ENCODE measurements at regions not wholly inside any gene's neighbourhood (a gene's known extent, or its start where the extent isn't known, plus 50 kb on each side); places are given as distances from the start of the nearest gene placed in this dataset.

DNA sequence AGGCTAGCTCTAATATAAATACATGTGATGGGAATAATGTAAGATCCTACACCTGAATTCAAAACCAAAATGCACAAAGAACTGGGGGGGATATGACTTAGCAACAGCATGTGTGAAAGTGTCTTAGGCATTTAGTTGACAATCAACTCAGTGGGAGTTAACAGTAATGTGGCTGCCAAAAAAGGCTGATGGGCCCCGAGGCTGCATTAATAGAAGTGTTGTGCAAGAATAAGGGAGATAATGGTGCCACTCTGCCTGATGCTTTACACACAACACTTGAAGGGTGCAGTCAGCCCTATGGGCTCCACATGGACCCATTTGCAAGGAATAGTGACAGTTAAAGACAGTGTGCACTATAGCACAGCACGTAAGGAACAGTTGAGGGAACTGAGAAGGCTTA is 649.4 kb upstream of the ZEB2 start:
- no peaks in the 10 kb centered on the region for H3K36me3 Mint-ChIP-seq
- H3K4me1 Mint-ChIP-seq = peaks cover 14% of the 10 kb centered on the region
- no peaks in the 10 kb centered on the region for H3K27me3 Mint-ChIP-seq (ENCODE audit: low read depth)
- no peak overlapping the region for H3K4me3 Mint-ChIP-seq
- no peak for DNase-seq (ENCODE audit: low spot score in 2 of 2, unreplicated experiment in 2 of 2)
- no peak overlapping the region for H3K27ac Mint-ChIP-seq
- TF ChIP-seq, protein P1, sequence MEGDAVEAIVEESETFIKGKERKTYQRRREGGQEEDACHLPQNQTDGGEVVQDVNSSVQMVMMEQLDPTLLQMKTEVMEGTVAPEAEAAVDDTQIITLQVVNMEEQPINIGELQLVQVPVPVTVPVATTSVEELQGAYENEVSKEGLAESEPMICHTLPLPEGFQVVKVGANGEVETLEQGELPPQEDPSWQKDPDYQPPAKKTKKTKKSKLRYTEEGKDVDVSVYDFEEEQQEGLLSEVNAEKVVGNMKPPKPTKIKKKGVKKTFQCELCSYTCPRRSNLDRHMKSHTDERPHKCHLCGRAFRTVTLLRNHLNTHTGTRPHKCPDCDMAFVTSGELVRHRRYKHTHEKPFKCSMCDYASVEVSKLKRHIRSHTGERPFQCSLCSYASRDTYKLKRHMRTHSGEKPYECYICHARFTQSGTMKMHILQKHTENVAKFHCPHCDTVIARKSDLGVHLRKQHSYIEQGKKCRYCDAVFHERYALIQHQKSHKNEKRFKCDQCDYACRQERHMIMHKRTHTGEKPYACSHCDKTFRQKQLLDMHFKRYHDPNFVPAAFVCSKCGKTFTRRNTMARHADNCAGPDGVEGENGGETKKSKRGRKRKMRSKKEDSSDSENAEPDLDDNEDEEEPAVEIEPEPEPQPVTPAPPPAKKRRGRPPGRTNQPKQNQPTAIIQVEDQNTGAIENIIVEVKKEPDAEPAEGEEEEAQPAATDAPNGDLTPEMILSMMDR (IDR thresholded peaks at IDR 0.05; ENCODE audit: unreplicated experiment) = no peak
- H3K9me3 Mint-ChIP-seq = peaks cover 5% of the 10 kb centered on the region

DNA sequence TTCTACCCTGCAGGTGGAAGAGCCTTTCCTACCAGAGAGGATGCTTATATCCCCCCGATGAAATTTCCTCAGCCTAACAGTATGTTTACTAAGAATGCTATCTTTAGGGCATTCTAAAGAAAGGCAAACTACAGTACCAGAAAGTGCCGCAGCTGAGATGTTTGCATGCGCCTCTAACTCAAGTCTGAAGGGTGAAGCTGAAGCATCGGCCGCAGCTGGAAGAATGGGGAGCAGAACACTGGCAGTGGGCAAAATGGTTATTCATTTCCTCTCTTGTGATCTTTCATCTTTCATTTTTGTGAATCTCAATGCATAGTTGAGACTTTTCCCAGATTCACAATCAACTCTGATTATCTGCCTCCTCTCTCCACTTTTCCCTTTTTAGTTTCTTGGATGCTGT is 648.2 kb upstream of the ZEB2 start:
- DNase-seq (ENCODE audit: low spot score in 2 of 2, unreplicated experiment in 2 of 2) = no peak
- TF ChIP-seq, protein P1 (IDR thresholded peaks at IDR 0.05; ENCODE audit: unreplicated experiment) = no peak
- Mint-ChIP-seq H3K27me3 (ENCODE audit: low read depth) (no peaks in the 10 kb centered on the region), H3K4me3 (no peak overlapping the region), H3K9me3 (peaks cover 5% of the 10 kb centered on the region), H3K4me1 (peaks cover 14% of the 10 kb centered on the region), H3K36me3 (no peaks in the 10 kb centered on the region), H3K27ac (peak overlapping the region; percentile 37)

DNA sequence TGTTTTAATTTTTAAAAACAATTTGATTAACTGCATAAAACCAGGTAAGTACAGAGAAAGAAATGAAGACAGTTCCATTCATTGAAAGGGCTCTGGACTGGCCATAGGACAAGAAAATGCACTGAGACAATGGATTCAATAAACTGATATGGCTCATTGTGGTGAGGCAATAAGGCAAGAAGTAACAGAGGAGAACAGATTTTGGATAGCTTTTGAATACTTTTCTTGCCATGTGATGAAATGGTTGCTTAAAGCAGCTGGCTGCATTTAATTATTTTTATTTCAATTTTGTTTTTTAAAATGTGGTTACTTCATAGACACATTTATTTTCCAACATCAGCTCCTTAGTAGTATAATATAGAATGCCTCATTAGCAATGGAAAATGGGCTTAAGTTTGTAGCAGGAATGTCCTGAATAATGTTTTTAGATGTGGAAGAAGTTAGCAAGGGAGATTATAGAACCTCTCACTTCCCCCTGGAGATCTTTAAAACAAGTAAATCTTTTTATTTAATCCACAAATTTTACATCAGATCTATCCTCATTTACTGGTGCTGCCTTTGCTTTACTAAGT is 646.9 kb upstream of the ZEB2 start:
- no peak for DNase-seq (ENCODE audit: low spot score in 2 of 2, unreplicated experiment in 2 of 2)
- Mint-ChIP-seq H3K4me3 (no peak overlapping the region), H3K4me1 (peaks cover 14% of the 10 kb centered on the region), H3K36me3 (no peaks in the 10 kb centered on the region), H3K9me3 (peaks cover 7% of the 10 kb centered on the region), H3K27ac (no peak overlapping the region), H3K27me3 (ENCODE audit: low read depth) (no peaks in the 10 kb centered on the region)
- TF ChIP-seq, protein P1 (IDR thresholded peaks at IDR 0.05; ENCODE audit: unreplicated experiment) = no peak

DNA sequence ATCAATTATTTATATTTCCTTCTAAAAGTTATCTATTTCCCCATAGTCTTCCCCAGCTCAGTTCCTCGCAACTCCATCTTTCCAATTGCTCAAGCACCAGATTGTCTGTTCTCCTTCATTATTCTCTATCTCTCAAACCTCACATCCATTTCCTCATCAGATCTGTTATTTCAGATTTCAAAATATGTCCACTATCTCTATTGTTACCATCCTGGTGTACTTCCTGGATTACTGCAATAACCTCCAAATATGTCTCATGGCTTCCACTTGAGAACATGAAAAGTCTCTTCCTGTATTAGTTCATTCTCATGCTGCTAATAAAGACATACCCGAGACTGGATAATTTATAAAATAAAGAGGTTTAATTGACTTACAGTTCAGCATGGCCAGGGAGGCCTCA is 641.7 kb upstream of the ZEB2 start:
- DNase-seq (ENCODE audit: low spot score in 2 of 2, unreplicated experiment in 2 of 2) = no peak
- H3K36me3 Mint-ChIP-seq = no peaks in the 10 kb centered on the region
- H3K27ac Mint-ChIP-seq = no peak overlapping the region
- no peak overlapping the region for H3K4me3 Mint-ChIP-seq
- H3K27me3 Mint-ChIP-seq (ENCODE audit: low read depth) = no peaks in the 10 kb centered on the region
- H3K9me3 Mint-ChIP-seq = peaks cover 12% of the 10 kb centered on the region
- peaks cover 18% of the 10 kb centered on the region for H3K4me1 Mint-ChIP-seq
- TF ChIP-seq, protein P1 (IDR thresholded peaks at IDR 0.05; ENCODE audit: unreplicated experiment) = no peak

DNA sequence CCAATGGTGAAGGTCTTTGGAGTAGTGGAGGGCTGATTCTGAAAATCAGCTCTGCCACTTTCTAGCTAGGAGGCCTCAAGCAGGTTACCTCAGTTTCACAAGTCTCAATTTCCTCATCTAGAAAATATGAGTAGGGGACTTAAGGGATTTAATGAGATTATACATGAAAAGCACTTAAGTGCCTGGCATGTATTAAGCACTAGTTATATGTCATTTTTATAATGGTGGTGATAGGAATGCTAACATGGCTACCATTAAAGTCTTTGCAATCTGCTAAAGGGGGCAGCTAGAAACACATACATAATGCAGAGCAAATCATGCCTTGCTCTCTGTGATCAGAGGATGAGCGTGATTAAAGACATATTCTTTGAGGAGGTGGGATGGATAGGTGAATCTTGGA is 640.9 kb upstream of the ZEB2 start:
- DNase-seq (ENCODE audit: low spot score in 2 of 2, unreplicated experiment in 2 of 2) = no peak
- H3K9me3 Mint-ChIP-seq = peaks cover 12% of the 10 kb centered on the region
- peaks cover 22% of the 10 kb centered on the region for H3K4me1 Mint-ChIP-seq

More for the DNA sequence above, 640.9 kb upstream of the ZEB2 start:
- H3K36me3 Mint-ChIP-seq = no peaks in the 10 kb centered on the region
- TF ChIP-seq, protein P1 (IDR thresholded peaks at IDR 0.05; ENCODE audit: unreplicated experiment) = no peak
- H3K4me3 Mint-ChIP-seq = no peak overlapping the region
- no peaks in the 10 kb centered on the region for H3K27me3 Mint-ChIP-seq (ENCODE audit: low read depth)
- no peak overlapping the region for H3K27ac Mint-ChIP-seq

Measured in mesothelial cell of epicardium (in vitro differentiated cells).